ENCODE measurements at regions not wholly inside any gene's neighbourhood (a gene's known extent, or its start where the extent isn't known, plus 50 kb on each side); places are given as distances from the start of the nearest gene placed in this dataset.

- H3K27me3 ChIP-seq (ENCODE audit: control insufficient read depth, extremely low read depth, insufficient read depth, low read length) = no peaks in the 10 kb centered on the region
- H3K4me1 ChIP-seq (ENCODE audit: control insufficient read depth, extremely low read depth, insufficient read depth, low read length) = no peaks in the 10 kb centered on the region
- no peaks in the 10 kb centered on the region for H3K79me2 ChIP-seq (ENCODE audit: control insufficient read depth, insufficient read depth, low read length)
- no peak overlapping the region for H3K9ac ChIP-seq (ENCODE audit: control insufficient read depth, extremely low read depth, insufficient read depth, low read length)
- no peak for DNase-seq (ENCODE audit: low read depth, low spot score)
- H3K4me3 ChIP-seq (ENCODE audit: control insufficient read depth in 2 of 3, extremely low read depth in 1 of 3, insufficient read depth in 2 of 3, low read depth in 1 of 3, low read length in 3 of 3) = no peak overlapping the region
- dilution Hi-C loops (cut with MboI; ENCODE audit: extremely low pct_ligation_motif_present, low sequenced_read_pairs) = no loop called here
- no peak overlapping the region for H3K4me2 ChIP-seq (ENCODE audit: control insufficient read depth, extremely low read depth, insufficient read depth, low read depth, low read length)
- peak; percentile 43 for FAIRE-seq
- H3K27ac ChIP-seq (ENCODE audit: control insufficient read depth, insufficient read depth, low read length) = no peak overlapping the region
- no peaks in the 10 kb centered on the region for H3K36me3 ChIP-seq (ENCODE audit: control insufficient read depth in 2 of 2, extremely low read depth in 1 of 2, insufficient read depth in 2 of 2, low read length in 2 of 2)
- no peaks in the 10 kb centered on the region for H3K9me1 ChIP-seq (ENCODE audit: control insufficient read depth, extremely low read depth, insufficient read depth, low read length)
- H3K9me3 ChIP-seq (ENCODE audit: control insufficient read depth, low read depth, low read length) = no peaks in the 10 kb centered on the region
- H2AFZ ChIP-seq (ENCODE audit: control insufficient read depth, low read length) = peak overlapping the region; percentile 3
- no peaks in the 10 kb centered on the region for H4K20me1 ChIP-seq (ENCODE audit: control insufficient read depth, extremely low read depth, insufficient read depth, low read length)
- TF ChIP-seq EZH2 (IDR thresholded peaks at IDR 0.05; ENCODE audit: low read length) (no peak), CTCF (optimal IDR thresholded peaks at IDR 0.05 in 1 of 3, IDR thresholded peaks at IDR 0.05 in 1 of 3, conservative IDR thresholded peaks at IDR 0.05 in 1 of 3; ENCODE audit: extremely low read depth in 1 of 3, insufficient read depth in 2 of 3, low read length in 3 of 3) (no peak)
Measured at GRCh38 chr4:124514588-124514987, 197.9 kb downstream of the ANKRD50 start.

DNA sequence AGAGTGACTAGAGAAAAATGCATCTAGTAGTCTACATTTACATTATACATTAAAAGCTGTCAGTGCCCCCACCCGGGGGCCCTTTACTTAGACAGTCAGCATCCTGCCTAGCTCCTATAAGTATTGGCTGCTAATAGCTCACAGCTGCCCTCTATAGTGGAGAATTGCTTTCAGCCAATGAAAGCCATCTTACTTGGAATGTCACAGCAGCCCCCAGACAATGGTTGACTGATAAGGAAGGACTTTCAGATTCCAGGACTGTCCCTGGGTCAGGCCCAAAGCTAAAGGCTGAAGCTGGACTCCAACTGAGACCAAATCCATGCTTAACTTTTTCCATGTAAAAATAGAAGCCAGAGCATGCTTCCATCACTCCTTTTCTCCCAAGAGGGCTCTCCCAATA lies 196.9 kb downstream of the ANKRD50 start:
- Histone ChIP-seq H3K4me2 (ENCODE audit: control insufficient read depth, extremely low read depth, insufficient read depth, low read depth, low read length) (no peak overlapping the region), H3K36me3 (ENCODE audit: control insufficient read depth in 2 of 2, extremely low read depth in 1 of 2, insufficient read depth in 2 of 2, low read length in 2 of 2) (no peaks in the 10 kb centered on the region), H3K79me2 (ENCODE audit: control insufficient read depth, insufficient read depth, low read length) (no peaks in the 10 kb centered on the region), H3K9me1 (ENCODE audit: control insufficient read depth, extremely low read depth, insufficient read depth, low read length) (no peaks in the 10 kb centered on the region), H3K4me3 (ENCODE audit: control insufficient read depth in 2 of 3, extremely low read depth in 1 of 3, insufficient read depth in 2 of 3, low read depth in 1 of 3, low read length in 3 of 3) (no peak overlapping the region), H3K27ac (ENCODE audit: control insufficient read depth, insufficient read depth, low read length) (no peak overlapping the region), H3K27me3 (ENCODE audit: control insufficient read depth, extremely low read depth, insufficient read depth, low read length) (no peaks in the 10 kb centered on the region), H3K9me3 (ENCODE audit: control insufficient read depth, low read depth, low read length) (no peaks in the 10 kb centered on the region), H4K20me1 (ENCODE audit: control insufficient read depth, extremely low read depth, insufficient read depth, low read length) (no peaks in the 10 kb centered on the region), H3K9ac (ENCODE audit: control insufficient read depth, extremely low read depth, insufficient read depth, low read length) (no peak overlapping the region), H3K4me1 (ENCODE audit: control insufficient read depth, extremely low read depth, insufficient read depth, low read length) (no peaks in the 10 kb centered on the region), H2AFZ (ENCODE audit: control insufficient read depth, low read length) (no peak overlapping the region)
- DNase-seq (ENCODE audit: low read depth, low spot score) = no peak
- dilution Hi-C loops (cut with MboI; ENCODE audit: extremely low pct_ligation_motif_present, low sequenced_read_pairs) = no loop called here
- peak; percentile 9 for FAIRE-seq
- TF ChIP-seq EZH2 (IDR thresholded peaks at IDR 0.05; ENCODE audit: low read length) (no peak), CTCF (optimal IDR thresholded peaks at IDR 0.05 in 1 of 3, IDR thresholded peaks at IDR 0.05 in 1 of 3, conservative IDR thresholded peaks at IDR 0.05 in 1 of 3; ENCODE audit: extremely low read depth in 1 of 3, insufficient read depth in 2 of 3, low read length in 3 of 3) (peak in 1 of 3 experiments; percentile 10)
